HG02642 (cell line): ENCODE measurements at regions not wholly inside any gene's neighbourhood (a gene's known extent, or its start where the extent isn't known, plus 50 kb on each side); places are given as distances from the start of the nearest gene placed in this dataset.
A peak's percentile ranks its signal among the peaks of the same experiment; 100 is the strongest.

Source experiments
- ATAC-seq: cut with Tn5 transposase; IDR thresholded peaks from one replicate; pipeline ENCODE4 v1.9.1; 2021; ENCODE audit warnings: mild to moderate bottlenecking; ENCODE audit not compliant: unreplicated experiment, poor library complexity

- ATAC-seq = no peak
These were observed 435.4 kb downstream of the MTRR start for GRCh38 chr5:8304341-8304740.

GRCh38 chr5:8306288-8306896, 437.4 kb downstream of the MTRR start:
- no peak for ATAC-seq

DNA sequence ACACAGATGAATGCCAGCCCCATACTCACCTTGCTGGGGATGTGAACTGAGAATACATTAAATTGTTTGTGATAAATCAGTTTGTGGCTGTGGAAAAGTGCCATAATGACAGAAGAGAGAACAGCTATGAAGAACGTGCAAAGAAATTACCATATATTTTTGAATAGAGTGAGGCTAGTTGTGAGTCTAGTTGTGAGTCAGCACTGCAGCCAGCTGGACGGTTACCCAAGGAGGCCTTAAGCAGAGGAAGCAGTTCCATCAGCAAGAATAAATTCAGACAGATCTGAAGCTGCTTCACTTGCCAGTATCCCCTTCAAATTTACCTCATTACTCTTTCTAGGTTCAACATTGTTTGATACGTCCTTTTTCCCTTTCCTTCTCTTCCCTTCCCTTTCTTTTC, 446.0 kb downstream of the MTRR start:
- no peak for ATAC-seq

GRCh38 chr5:8316608-8317280, 447.8 kb downstream of the MTRR start:
- ATAC-seq = no peak

DNA sequence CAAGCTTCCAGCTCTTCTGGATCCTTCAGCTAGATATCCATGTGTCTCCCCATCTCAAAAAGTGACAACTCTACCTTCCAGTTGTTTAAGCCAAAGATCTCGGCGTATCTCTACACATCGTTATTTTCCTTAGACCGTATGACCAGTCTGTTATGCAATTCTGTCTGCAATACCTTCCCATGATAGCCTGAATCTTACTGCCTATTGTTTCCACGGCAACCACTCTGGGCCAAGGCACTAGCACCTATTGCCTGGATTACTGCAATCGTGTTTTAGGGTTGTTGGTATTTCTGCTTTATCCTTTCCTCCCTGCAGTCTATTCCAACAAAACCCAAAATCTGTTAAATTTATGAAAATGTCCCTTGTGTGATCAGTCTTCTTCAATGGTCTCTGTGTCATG, 448.4 kb downstream of the MTRR start:
- no peak for ATAC-seq

DNA sequence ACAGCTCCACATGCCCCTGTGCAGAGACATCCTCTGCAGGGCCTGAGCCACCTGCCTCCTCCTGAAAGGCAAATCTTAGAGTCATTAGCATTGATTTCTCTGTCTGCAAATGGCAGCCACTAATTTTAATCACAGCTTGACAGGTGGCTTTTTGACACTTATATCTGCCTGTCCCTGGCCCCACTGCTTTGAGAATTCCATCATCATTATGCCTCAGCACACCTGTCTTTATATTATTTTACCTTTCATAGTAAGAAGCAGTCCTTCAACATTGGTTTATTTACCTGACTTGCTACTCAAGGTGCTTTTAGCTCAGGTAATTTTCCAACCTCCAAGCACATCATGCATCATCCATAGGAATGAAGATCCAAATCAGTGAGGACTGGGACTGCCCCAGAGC, 451.3 kb downstream of the MTRR start:
- no peak for ATAC-seq

- no peak for ATAC-seq
These were observed 452.3 kb downstream of the MTRR start for GRCh38 chr5:8321272-8321671.

DNA sequence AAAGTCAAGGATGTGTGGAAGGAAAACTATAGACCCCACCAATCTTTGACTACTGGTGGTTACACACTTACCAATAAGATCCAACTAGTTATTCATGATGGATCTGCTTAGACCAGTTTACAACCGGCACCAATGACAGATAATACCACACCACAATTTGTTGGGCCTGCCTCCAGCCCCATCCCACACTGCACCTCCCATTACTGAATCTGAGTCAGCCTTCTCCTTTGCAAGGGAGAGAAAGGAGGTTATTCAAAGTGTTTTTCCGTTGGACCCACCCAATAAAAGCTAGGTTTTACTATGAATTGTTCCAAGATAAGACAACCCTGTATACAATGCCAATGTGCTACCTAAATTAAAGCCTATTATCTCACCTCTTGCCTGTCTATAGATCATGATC, 453.5 kb downstream of the MTRR start:
- no peak for ATAC-seq

GRCh38 chr5:8327016-8327415, 458.1 kb downstream of the MTRR start:
- no peak for ATAC-seq

GRCh38 chr5:8329773-8330172, 460.8 kb downstream of the MTRR start:
- ATAC-seq = no peak

- no peak for ATAC-seq
These were observed 463.9 kb downstream of the MTRR start for GRCh38 chr5:8332666-8333445.

- ATAC-seq = no peak
These were observed 464.5 kb downstream of the MTRR start for GRCh38 chr5:8333485-8333884.

DNA sequence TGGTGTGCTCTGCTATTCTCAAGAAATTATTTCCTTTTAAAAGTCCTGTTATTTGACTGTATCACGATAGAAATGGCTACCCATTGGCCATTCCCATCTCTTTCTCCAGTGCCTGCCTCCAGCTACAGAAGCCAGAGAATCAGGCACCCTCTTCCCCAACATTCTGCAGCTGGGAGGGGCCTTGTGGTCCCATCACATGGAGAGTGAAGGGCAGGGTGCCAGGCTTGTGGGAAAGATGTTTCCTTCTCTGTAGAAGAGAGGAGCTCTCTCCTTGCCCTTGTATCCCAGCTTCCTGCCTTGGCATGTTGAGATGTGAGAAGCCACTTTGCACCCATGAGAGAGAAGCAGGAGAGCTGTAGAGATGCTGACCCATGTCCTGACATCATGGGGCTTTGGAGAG, 465.0 kb downstream of the MTRR start:
- ATAC-seq = no peak

DNA sequence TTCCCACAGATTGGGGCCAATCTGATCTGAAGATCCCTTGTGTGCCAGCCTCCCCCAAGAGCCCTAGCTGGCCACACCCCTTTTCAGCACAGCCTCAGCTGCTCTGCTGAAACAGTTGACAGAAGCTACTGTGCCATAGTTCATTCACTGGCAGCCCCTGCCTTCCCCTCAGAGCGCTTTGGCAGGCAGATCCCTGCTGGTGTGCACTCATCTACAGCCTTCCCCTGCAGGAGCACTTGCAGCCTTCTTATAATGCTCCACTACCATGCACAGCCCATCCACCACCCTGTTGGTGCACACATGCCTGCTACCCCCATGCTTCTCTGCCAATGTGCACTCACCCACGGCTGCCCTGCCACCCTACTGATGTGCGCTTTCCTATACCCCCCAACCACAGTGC, 471.3 kb downstream of the MTRR start:
- ATAC-seq = no peak

DNA sequence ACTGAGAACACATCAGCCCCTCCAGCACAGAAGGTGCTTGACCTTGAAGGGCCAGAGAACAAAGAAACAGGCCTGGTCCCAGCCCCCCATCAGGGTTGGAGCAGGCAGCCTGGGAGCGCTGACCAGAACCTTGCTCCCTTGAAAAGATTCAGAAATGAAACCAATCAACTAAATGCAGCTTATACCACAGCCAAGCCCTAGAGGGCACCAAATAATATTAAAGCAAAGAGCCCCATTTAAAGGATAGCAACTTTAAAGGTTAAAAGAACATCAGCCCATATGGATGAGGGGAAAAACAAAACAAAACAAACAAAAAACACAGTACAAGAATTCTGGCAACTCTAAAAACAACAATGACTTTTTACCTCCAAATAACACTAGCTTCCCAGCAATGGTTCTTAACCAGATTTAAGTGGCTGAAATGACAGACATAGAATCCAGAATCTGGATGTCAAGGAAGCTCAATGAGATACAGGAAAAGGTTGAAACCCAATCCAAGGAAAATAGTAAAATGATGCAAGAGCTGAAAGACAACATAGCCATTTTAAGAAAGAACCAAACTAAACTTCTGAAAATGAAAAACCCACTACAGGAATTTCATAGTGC, 471.9 kb downstream of the MTRR start:
- ATAC-seq = no peak

GRCh38 chr5:8341406-8341805, 472.5 kb downstream of the MTRR start:
- no peak for ATAC-seq

GRCh38 chr5:8347984-8348383, 479.0 kb downstream of the MTRR start:
- ATAC-seq = no peak

DNA sequence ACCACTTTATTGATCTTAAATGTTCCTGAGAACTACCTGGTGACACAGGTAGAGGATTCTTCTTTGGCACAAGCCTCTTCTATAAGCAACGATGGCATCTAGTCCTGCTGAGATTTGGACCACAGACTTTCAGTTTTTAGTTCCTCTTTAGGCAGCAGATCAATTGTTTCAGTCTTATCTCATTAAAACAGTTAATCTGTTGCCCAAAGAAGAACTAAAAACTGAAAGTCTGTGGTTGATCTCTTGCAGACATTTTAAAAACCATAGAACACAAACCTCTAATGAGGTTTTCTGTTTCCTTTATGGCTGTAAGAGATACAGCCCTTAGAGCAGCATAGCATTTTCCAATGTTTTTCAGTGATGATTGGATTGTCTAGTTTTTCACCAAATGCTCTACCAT, 480.9 kb downstream of the MTRR start:
- peak; percentile 95 for ATAC-seq

- no peak for ATAC-seq
These were observed 481.8 kb downstream of the MTRR start for GRCh38 chr5:8350644-8351339.

GRCh38 chr5:8355981-8356380, 487.0 kb downstream of the MTRR start:
- ATAC-seq = no peak

- ATAC-seq = no peak
These were observed 491.1 kb downstream of the MTRR start for GRCh38 chr5:8360012-8360411.
